ENCODE measurements at regions not wholly inside any gene's neighbourhood (a gene's known extent, or its start where the extent isn't known, plus 50 kb on each side); places are given as distances from the start of the nearest gene placed in this dataset.
"Not testable (repeated sequence)": the region's sequence is repeated elsewhere in the genome, so short reads cannot be mapped to it uniquely, and the experiment has no call there.

- H3K36me3 ChIP-seq (ENCODE audit: insufficient read depth, low read length), result no peaks in the 10 kb centered on the region
- no peak for TF ChIP-seq MXI1 (conservative IDR thresholded peaks at IDR 0.05; ENCODE audit: poor library complexity, severe bottlenecking)
- no peak for TF ChIP-seq RAD21 (conservative IDR thresholded peaks at IDR 0.05)
- TF ChIP-seq, protein P1, sequence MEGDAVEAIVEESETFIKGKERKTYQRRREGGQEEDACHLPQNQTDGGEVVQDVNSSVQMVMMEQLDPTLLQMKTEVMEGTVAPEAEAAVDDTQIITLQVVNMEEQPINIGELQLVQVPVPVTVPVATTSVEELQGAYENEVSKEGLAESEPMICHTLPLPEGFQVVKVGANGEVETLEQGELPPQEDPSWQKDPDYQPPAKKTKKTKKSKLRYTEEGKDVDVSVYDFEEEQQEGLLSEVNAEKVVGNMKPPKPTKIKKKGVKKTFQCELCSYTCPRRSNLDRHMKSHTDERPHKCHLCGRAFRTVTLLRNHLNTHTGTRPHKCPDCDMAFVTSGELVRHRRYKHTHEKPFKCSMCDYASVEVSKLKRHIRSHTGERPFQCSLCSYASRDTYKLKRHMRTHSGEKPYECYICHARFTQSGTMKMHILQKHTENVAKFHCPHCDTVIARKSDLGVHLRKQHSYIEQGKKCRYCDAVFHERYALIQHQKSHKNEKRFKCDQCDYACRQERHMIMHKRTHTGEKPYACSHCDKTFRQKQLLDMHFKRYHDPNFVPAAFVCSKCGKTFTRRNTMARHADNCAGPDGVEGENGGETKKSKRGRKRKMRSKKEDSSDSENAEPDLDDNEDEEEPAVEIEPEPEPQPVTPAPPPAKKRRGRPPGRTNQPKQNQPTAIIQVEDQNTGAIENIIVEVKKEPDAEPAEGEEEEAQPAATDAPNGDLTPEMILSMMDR (IDR thresholded peaks at IDR 0.05; ENCODE audit: poor library complexity, severe bottlenecking), result no peak
- TF ChIP-seq TAF1 (IDR thresholded peaks at IDR 0.05; ENCODE audit: low read depth), result no peak
- no peak for TF ChIP-seq EP300 (conservative IDR thresholded peaks at IDR 0.05; ENCODE audit: poor library complexity, severe bottlenecking)
- no peak for TF ChIP-seq POLR2AphosphoS5 (IDR thresholded peaks at IDR 0.05)
- no peak for TF ChIP-seq EZH2 (IDR thresholded peaks at IDR 0.05; ENCODE audit: borderline replicate concordance, insufficient read depth, low read length, poor library complexity, severe bottlenecking)
- TF ChIP-seq SMC3 (conservative IDR thresholded peaks at IDR 0.05; ENCODE audit: poor library complexity), result no peak
- no peak for TF ChIP-seq REST (IDR thresholded peaks at IDR 0.05; ENCODE audit: borderline replicate concordance)
- H3K9me3 ChIP-seq (ENCODE audit: low read length), result no peaks in the 10 kb centered on the region
- H3K9ac ChIP-seq (ENCODE audit: low read length), result no peak overlapping the region
- no peaks in the 10 kb centered on the region for H3K27me3 ChIP-seq (ENCODE audit: insufficient read depth, low read depth, low read length)
- no peaks in the 10 kb centered on the region for H3K79me2 ChIP-seq (replicated peaks; ENCODE audit: insufficient read depth, low read length)
- H3K4me3 ChIP-seq (ENCODE audit: low read length), result no peak overlapping the region
- H3F3A ChIP-seq (ENCODE audit: insufficient read depth, low read length, poor library complexity, severe bottlenecking), result no peaks in the 10 kb centered on the region
- no peak overlapping the region for H3K4me2 ChIP-seq (ENCODE audit: low read length)
- no peak overlapping the region for H2AFZ ChIP-seq (ENCODE audit: low read depth, low read length)
- no peaks in the 10 kb centered on the region for H3K9me2 ChIP-seq (ENCODE audit: insufficient read depth, low read length)
- no peaks in the 10 kb centered on the region for H4K20me1 ChIP-seq (ENCODE audit: insufficient read depth)
- no peak overlapping the region for H3K27ac ChIP-seq (ENCODE audit: low read length)
Observed at GRCh38 chr5:135743181-135743580, 91.3 kb upstream of the SLC25A48 start.

DNA sequence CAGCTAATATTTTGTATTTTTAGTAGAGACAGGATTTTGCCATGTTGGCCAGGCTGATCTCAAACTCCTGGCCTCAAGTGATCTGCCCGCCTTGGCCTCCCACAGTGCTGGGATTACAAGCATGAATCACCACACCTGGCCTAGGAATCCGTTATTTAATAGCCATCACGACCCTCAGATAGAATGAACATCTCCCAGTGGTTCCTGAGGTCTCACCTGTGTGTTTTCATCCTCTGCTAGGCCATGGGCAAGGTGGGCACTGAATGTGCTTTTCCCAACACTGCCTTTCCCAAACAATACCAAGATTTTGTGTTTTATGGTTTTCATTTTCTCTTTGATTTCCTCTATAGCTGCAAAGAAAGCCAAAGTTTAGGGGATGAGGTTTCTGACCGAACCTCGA, 92.2 kb upstream of the SLC25A48 start:
- not testable (repeated sequence) for H3K36me3 ChIP-seq (ENCODE audit: insufficient read depth, low read length); H2AFZ ChIP-seq (ENCODE audit: low read depth, low read length); H3K9me3 ChIP-seq (ENCODE audit: low read length); H3K79me2 ChIP-seq (replicated peaks; ENCODE audit: insufficient read depth, low read length); H3K9ac ChIP-seq (ENCODE audit: low read length); H3K9me2 ChIP-seq (ENCODE audit: insufficient read depth, low read length); H3K27ac ChIP-seq (ENCODE audit: low read length); H3K27me3 ChIP-seq (ENCODE audit: insufficient read depth, low read depth, low read length); H3K4me2 ChIP-seq (ENCODE audit: low read length); H4K20me1 ChIP-seq (ENCODE audit: insufficient read depth); H3K4me3 ChIP-seq (ENCODE audit: low read length); H3F3A ChIP-seq (ENCODE audit: insufficient read depth, low read length, poor library complexity, severe bottlenecking)

GRCh38 chr5:135741040-135741439, 93.4 kb upstream of the SLC25A48 start:
- Histone ChIP-seq H3K79me2 (replicated peaks; ENCODE audit: insufficient read depth, low read length) (no peaks in the 10 kb centered on the region), H4K20me1 (ENCODE audit: insufficient read depth) (no peaks in the 10 kb centered on the region), H3K9me3 (ENCODE audit: low read length) (no peaks in the 10 kb centered on the region), H3K4me3 (ENCODE audit: low read length) (no peak overlapping the region), H3K27ac (ENCODE audit: low read length) (no peak overlapping the region), H3K4me2 (ENCODE audit: low read length) (no peak overlapping the region), H3K9me2 (ENCODE audit: insufficient read depth, low read length) (no peaks in the 10 kb centered on the region), H3F3A (ENCODE audit: insufficient read depth, low read length, poor library complexity, severe bottlenecking) (no peaks in the 10 kb centered on the region), H3K9ac (ENCODE audit: low read length) (no peak overlapping the region), H2AFZ (ENCODE audit: low read depth, low read length) (no peak overlapping the region), H3K36me3 (ENCODE audit: insufficient read depth, low read length) (no peaks in the 10 kb centered on the region), H3K27me3 (ENCODE audit: insufficient read depth, low read depth, low read length) (no peaks in the 10 kb centered on the region)
- no peak for TF ChIP-seq POLR2AphosphoS5 (IDR thresholded peaks at IDR 0.05)
- no peak for TF ChIP-seq TAF1 (IDR thresholded peaks at IDR 0.05; ENCODE audit: low read depth)
- no peak for TF ChIP-seq REST (IDR thresholded peaks at IDR 0.05; ENCODE audit: borderline replicate concordance)
- no peak for TF ChIP-seq MXI1 (conservative IDR thresholded peaks at IDR 0.05; ENCODE audit: poor library complexity, severe bottlenecking)
- TF ChIP-seq SMC3 (conservative IDR thresholded peaks at IDR 0.05; ENCODE audit: poor library complexity), result no peak
- TF ChIP-seq, protein P1 (IDR thresholded peaks at IDR 0.05; ENCODE audit: poor library complexity, severe bottlenecking), result no peak
- no peak for TF ChIP-seq EZH2 (IDR thresholded peaks at IDR 0.05; ENCODE audit: borderline replicate concordance, insufficient read depth, low read length, poor library complexity, severe bottlenecking)
- TF ChIP-seq RAD21 (conservative IDR thresholded peaks at IDR 0.05), result no peak
- TF ChIP-seq EP300 (conservative IDR thresholded peaks at IDR 0.05; ENCODE audit: poor library complexity, severe bottlenecking), result no peak

All from neural cell (in vitro differentiated cells).